HEK293 (cell line): ENCODE measurements at regions not wholly inside any gene's neighbourhood (a gene's known extent, or its start where the extent isn't known, plus 50 kb on each side); places are given as distances from the start of the nearest gene placed in this dataset.

Experiments
- CTCF ChIA-PET: fragments of 350-600 bp; formaldehyde crosslinking; extraction: SDS; loops from one replicate; lab custom pipeline; 2021; ENCODE audit warnings: antibody characterized with exemption; lab: Yijun Ruan, JAX
- POLR2A ChIA-PET: fragments of 300-600 bp; formaldehyde crosslinking; extraction: SDS; loops from one replicate; lab custom pipeline; 2020; ENCODE audit warnings: antibody characterized with exemption, inconsistent platforms; lab: Yijun Ruan, JAX
- H3K27ac ChIP-seq: fragments of 200-500 bp; sonication (Bioruptor generic); 2 replicates; pipeline ENCODE4 v1.5.1; 2014; ENCODE audit warnings: low read depth, low read length, control low read depth, inconsistent platforms; ENCODE audit errors: extremely low read depth
- H3K36me3 ChIP-seq, 2 experiments: fragments of 200-500 bp in 1 of 2; sonication (Bioruptor generic) in 1 of 2; 1 replicate in 1 of 2; 2 replicates in 1 of 2; pipeline ENCODE4 v1.5.1; 2014 to 2017; ENCODE audit warnings: inconsistent platforms in 2 of 2, low read length in 2 of 2; ENCODE audit not compliant: control insufficient read depth in 2 of 2, insufficient read depth in 1 of 2
- H3K4me1 ChIP-seq: fragments of 200-500 bp; sonication (Bioruptor generic); 2 replicates; pipeline ENCODE4 v1.5.1; 2014; ENCODE audit warnings: mild to moderate bottlenecking, low read length, inconsistent platforms; ENCODE audit not compliant: control insufficient read depth, insufficient read depth
- H3K4me3 ChIP-seq: 2 replicates; pipeline ENCODE4 v1.5.1; 2011; ENCODE audit warnings: low read depth, mild to moderate bottlenecking, control low read depth, low read length, moderate library complexity
- H3K9me3 ChIP-seq: fragments of 200-500 bp; sonication (Bioruptor generic); 2 replicates; pipeline ENCODE4 v1.5.1; 2014; ENCODE audit warnings: low read depth, low read length, inconsistent platforms; ENCODE audit not compliant: control insufficient read depth, insufficient read depth
- KLF16 ChIP-seq: fragments of 450-650 bp; formaldehyde crosslinking; IDR thresholded peaks from 2 replicates; pipeline ENCODE4 v1.5.1; 2017; ENCODE audit warnings: missing biosample characterization, missing genetic modification characterization
- PRDM4 ChIP-seq: fragments of 450-650 bp; formaldehyde crosslinking; IDR thresholded peaks from 2 replicates; pipeline ENCODE4 v1.5.1; 2017; ENCODE audit warnings: missing biosample characterization, missing genetic modification characterization
- SP3 ChIP-seq: fragments of 450-650 bp; formaldehyde crosslinking; IDR thresholded peaks from 2 replicates; pipeline ENCODE4 v1.5.1; 2016; ENCODE audit warnings: missing biosample characterization, missing genetic modification characterization
- WT1 ChIP-seq: fragments of 450-650 bp; formaldehyde crosslinking; IDR thresholded peaks from 2 replicates; pipeline ENCODE4 v1.5.1; 2016; ENCODE audit warnings: missing biosample characterization, missing genetic modification characterization
- YY2 ChIP-seq: fragments of 450-650 bp; formaldehyde crosslinking; IDR thresholded peaks from 2 replicates; pipeline ENCODE4 v1.5.1; 2016; ENCODE audit warnings: missing biosample characterization, missing genetic modification characterization
- ZNF138 ChIP-seq: fragments of 450-650 bp; formaldehyde crosslinking; IDR thresholded peaks from 2 replicates; pipeline ENCODE4 v1.5.1; 2016; ENCODE audit warnings: missing biosample characterization, missing genetic modification characterization, borderline replicate concordance
- ZNF362 ChIP-seq: fragments of 450-650 bp; formaldehyde crosslinking; IDR thresholded peaks from 2 replicates; pipeline ENCODE4 v1.5.1; 2016; ENCODE audit warnings: missing biosample characterization, missing genetic modification characterization
- ZNF449 ChIP-seq: fragments of 450-650 bp; formaldehyde crosslinking; IDR thresholded peaks from 2 replicates; pipeline ENCODE4 v1.5.1; 2017; ENCODE audit warnings: missing biosample characterization, mild to moderate bottlenecking, missing genetic modification characterization, moderate library complexity
- ZNF488 ChIP-seq: fragments of 450-650 bp; formaldehyde crosslinking; IDR thresholded peaks from 2 replicates; pipeline ENCODE4 v1.5.1; 2016; ENCODE audit warnings: missing biosample characterization, missing genetic modification characterization
- ZNF510 ChIP-seq: fragments of 450-650 bp; formaldehyde crosslinking; IDR thresholded peaks from 2 replicates; pipeline ENCODE4 v1.5.1; 2018; ENCODE audit warnings: mild to moderate bottlenecking, missing genetic modification characterization, missing biosample characterization; ENCODE audit not compliant: insufficient replicate concordance
- ZNF558 ChIP-seq: fragments of 450-650 bp; formaldehyde crosslinking; IDR thresholded peaks from 2 replicates; pipeline ENCODE4 v1.5.1; 2016; ENCODE audit warnings: missing biosample characterization, missing genetic modification characterization
- ZNF621 ChIP-seq: fragments of 450-650 bp; formaldehyde crosslinking; IDR thresholded peaks from 2 replicates; pipeline ENCODE4 v1.5.1; 2017; ENCODE audit warnings: missing biosample characterization, missing genetic modification characterization
- ZNF629 ChIP-seq: fragments of 450-650 bp; formaldehyde crosslinking; IDR thresholded peaks from 2 replicates; pipeline ENCODE4 v1.5.1; 2017; ENCODE audit warnings: missing biosample characterization, missing genetic modification characterization
- ZNF664 ChIP-seq: fragments of 450-650 bp; formaldehyde crosslinking; IDR thresholded peaks from 2 replicates; pipeline ENCODE4 v1.5.1; 2016; ENCODE audit warnings: missing biosample characterization, missing genetic modification characterization
- ZNF843 ChIP-seq: fragments of 450-650 bp; formaldehyde crosslinking; IDR thresholded peaks from 2 replicates; pipeline ENCODE4 v1.5.1; 2016; ENCODE audit warnings: missing biosample characterization, missing genetic modification characterization
- ZSCAN23 ChIP-seq: fragments of 450-650 bp; formaldehyde crosslinking; IDR thresholded peaks from 2 replicates; pipeline ENCODE4 v1.5.1; 2016; ENCODE audit warnings: missing biosample characterization, missing genetic modification characterization
- ZSCAN30 ChIP-seq: fragments of 450-650 bp; IDR thresholded peaks from 2 replicates; pipeline ENCODE4 v1.5.1; 2018; ENCODE audit warnings: missing biosample characterization, mild to moderate bottlenecking, missing genetic modification characterization, moderate library complexity
- ZSCAN5A ChIP-seq: fragments of 450-650 bp; formaldehyde crosslinking; IDR thresholded peaks from 2 replicates; pipeline ENCODE4 v1.5.1; 2016; ENCODE audit warnings: missing biosample characterization, missing genetic modification characterization

- H3K4me3 ChIP-seq = no peak overlapping the region
- H3K4me1 ChIP-seq = no peaks in the 10 kb centered on the region
- no peak overlapping the region for H3K27ac ChIP-seq
- H3K36me3 ChIP-seq = no peaks in the 10 kb centered on the region
- TF ChIP-seq ZNF843 (tag by site-specific recombination) (no peak), ZNF558 (tag by site-specific recombination) (no peak), ZNF664 (tag by site-specific recombination) (no peak), YY2 (tag by site-specific recombination) (no peak), ZNF488 (tag by site-specific recombination) (no peak), PRDM4 (tag by site-specific recombination) (no peak), ZSCAN5A (tag by site-specific recombination) (no peak)
- TF ChIP-seq, all 188 proteins: peak for 0
- ChIA-PET POLR2A (no interaction called here), CTCF (no interaction called here)
- no peaks in the 10 kb centered on the region for H3K9me3 ChIP-seq
Measured at GRCh38 chr1:181910905-181911304, 150.6 kb downstream of the ZNF648 start.

- no peak overlapping the region for H3K4me3 ChIP-seq
- ChIA-PET CTCF (interaction anchor here (1.4 kb wide), 1 partner anchor 28 kb away, joined by 4 read pairs; no protein-coding TSS in a partner anchor), POLR2A (no interaction called here)
- no peaks in the 10 kb centered on the region for H3K36me3 ChIP-seq
- H3K27ac ChIP-seq = no peak overlapping the region
- H3K9me3 ChIP-seq = no peaks in the 10 kb centered on the region
- H3K4me1 ChIP-seq = no peaks in the 10 kb centered on the region
- TF ChIP-seq SP3 (tag by site-specific recombination) (no peak), ZNF362 (no peak)
Measured at GRCh38 chr1:181909010-181909409, 152.5 kb downstream of the ZNF648 start.

GRCh38 chr1:181906631-181907030 lies 154.9 kb downstream of the ZNF648 start:
- Histone ChIP-seq H3K27ac (no peak overlapping the region), H3K9me3 (no peaks in the 10 kb centered on the region)
- CTCF ChIA-PET = no interaction called here
- no peak for TF ChIP-seq ZNF629 (tag by site-specific recombination)
- TF ChIP-seq ZNF510 (tag by site-specific recombination) = no peak
- TF ChIP-seq ZNF621 = no peak
- no peak for TF ChIP-seq ZSCAN30 (tag by site-specific recombination)
- no peak for TF ChIP-seq ZNF558 (tag by site-specific recombination)
- TF ChIP-seq ZNF488 (tag by site-specific recombination) = no peak
- TF ChIP-seq KLF16 (tag by site-specific recombination) = no peak
- TF ChIP-seq ZNF449 (tag by site-specific recombination) = no peak
- no peak for TF ChIP-seq ZSCAN23 (tag by site-specific recombination)
- TF ChIP-seq ZNF138 (tag by site-specific recombination) = no peak
- TF ChIP-seq WT1 (tag by site-specific recombination) = no peak
- TF ChIP-seq, all 188 proteins: peak for 0
- no peaks in the 10 kb centered on the region for H3K4me1 ChIP-seq
- no peak overlapping the region for H3K4me3 ChIP-seq
- POLR2A ChIA-PET = no interaction called here
- no peaks in the 10 kb centered on the region for H3K36me3 ChIP-seq
